ENCODE measurements at regions not wholly inside any gene's neighbourhood (a gene's known extent, or its start where the extent isn't known, plus 50 kb on each side); places are given as distances from the start of the nearest gene placed in this dataset.

- H3K27me3 ChIP-seq (replicated peaks; ENCODE audit: control insufficient read depth, insufficient read depth, low read length), result no peaks in the 10 kb centered on the region
- no peak for DNase-seq (ENCODE audit: extremely low read depth, insufficient read length)
- no peak overlapping the region for H3K4me3 ChIP-seq (replicated peaks; ENCODE audit: low read depth, low read length)
- no peak for TF ChIP-seq CTCF (IDR thresholded peaks at IDR 0.05; ENCODE audit: insufficient read depth, low read length, poor library complexity, severe bottlenecking)
- no peaks in the 10 kb centered on the region for H3K36me3 ChIP-seq (ENCODE audit: control insufficient read depth, insufficient read depth, low read length)
Observed at GRCh38 chr3:21185816-21186314, 565.1 kb downstream of the ZNF385D start.

- no peak for TF ChIP-seq CTCF (IDR thresholded peaks at IDR 0.05; ENCODE audit: insufficient read depth, low read length, poor library complexity, severe bottlenecking)
- Histone ChIP-seq H3K36me3 (ENCODE audit: control insufficient read depth, insufficient read depth, low read length) (no peaks in the 10 kb centered on the region), H3K4me3 (replicated peaks; ENCODE audit: low read depth, low read length) (no peak overlapping the region), H3K27me3 (replicated peaks; ENCODE audit: control insufficient read depth, insufficient read depth, low read length) (no peaks in the 10 kb centered on the region)
- DNase-seq (ENCODE audit: extremely low read depth, insufficient read length), result no peak
Observed at GRCh38 chr3:21174461-21174860, 576.5 kb downstream of the ZNF385D start.

GRCh38 chr3:21170964-21171363 is 580.0 kb downstream of the ZNF385D start:
- H3K36me3 ChIP-seq (ENCODE audit: control insufficient read depth, insufficient read depth, low read length), result no peaks in the 10 kb centered on the region
- no peaks in the 10 kb centered on the region for H3K27me3 ChIP-seq (replicated peaks; ENCODE audit: control insufficient read depth, insufficient read depth, low read length)
- peak; percentile 41 for TF ChIP-seq CTCF (IDR thresholded peaks at IDR 0.05; ENCODE audit: insufficient read depth, low read length, poor library complexity, severe bottlenecking)
- no peak for DNase-seq (ENCODE audit: extremely low read depth, insufficient read length)
- no peak overlapping the region for H3K4me3 ChIP-seq (replicated peaks; ENCODE audit: low read depth, low read length)

- no peaks in the 10 kb centered on the region for H3K27me3 ChIP-seq (replicated peaks; ENCODE audit: control insufficient read depth, insufficient read depth, low read length)
- no peak overlapping the region for H3K4me3 ChIP-seq (replicated peaks; ENCODE audit: low read depth, low read length)
- no peak for DNase-seq (ENCODE audit: extremely low read depth, insufficient read length)
- no peaks in the 10 kb centered on the region for H3K36me3 ChIP-seq (ENCODE audit: control insufficient read depth, insufficient read depth, low read length)
- no peak for TF ChIP-seq CTCF (IDR thresholded peaks at IDR 0.05; ENCODE audit: insufficient read depth, low read length, poor library complexity, severe bottlenecking)
Observed at GRCh38 chr3:21169948-21170347, 581.1 kb downstream of the ZNF385D start.

GRCh38 chr3:21168471-21168870 is 582.5 kb downstream of the ZNF385D start:
- no peak for TF ChIP-seq CTCF (IDR thresholded peaks at IDR 0.05; ENCODE audit: insufficient read depth, low read length, poor library complexity, severe bottlenecking)
- H3K36me3 ChIP-seq (ENCODE audit: control insufficient read depth, insufficient read depth, low read length), result no peaks in the 10 kb centered on the region
- DNase-seq (ENCODE audit: extremely low read depth, insufficient read length), result no peak
- H3K4me3 ChIP-seq (replicated peaks; ENCODE audit: low read depth, low read length), result no peak overlapping the region
- no peaks in the 10 kb centered on the region for H3K27me3 ChIP-seq (replicated peaks; ENCODE audit: control insufficient read depth, insufficient read depth, low read length)

GRCh38 chr3:21163956-21164355 is 587.1 kb downstream of the ZNF385D start:
- DNase-seq (ENCODE audit: extremely low read depth, insufficient read length), result no peak
- no peaks in the 10 kb centered on the region for H3K36me3 ChIP-seq (ENCODE audit: control insufficient read depth, insufficient read depth, low read length)
- H3K4me3 ChIP-seq (replicated peaks; ENCODE audit: low read depth, low read length), result no peak overlapping the region
- no peak for TF ChIP-seq CTCF (IDR thresholded peaks at IDR 0.05; ENCODE audit: insufficient read depth, low read length, poor library complexity, severe bottlenecking)
- H3K27me3 ChIP-seq (replicated peaks; ENCODE audit: control insufficient read depth, insufficient read depth, low read length), result no peaks in the 10 kb centered on the region

All from GM06990 (cell line).